Motor neuron (in vitro differentiated cells): ENCODE measurements at regions not wholly inside any gene's neighbourhood (a gene's known extent, or its start where the extent isn't known, plus 50 kb on each side); places are given as distances from the start of the nearest gene placed in this dataset.
A peak's percentile ranks its signal among the peaks of the same experiment; 100 is the strongest.

Experiments used
- ATAC-seq, 8 experiments: fragments of 200-7000 bp; cut with Tn5 transposase; replicated peaks in 6 of 8; 2 replicates each; pipeline ENCODE4 v1.8.0; 2021; ENCODE audit warnings: mild to moderate bottlenecking in 8 of 8, moderate library complexity in 8 of 8
- H3K27ac ChIP-seq, 2 donors: fragments of 250-450 bp; sonication (Bioruptor Pico); 2 replicates each; pipeline ENCODE4 v1.9.0; 2021; ENCODE audit warnings: antibody characterized with exemption in 2 of 2, mild to moderate bottlenecking in 2 of 2, moderate library complexity in 1 of 2
- H3K4me1 ChIP-seq, 2 donors: fragments of 250-450 bp; sonication (Bioruptor Pico); replicated peaks in 1 of 2; 2 replicates each; pipeline ENCODE4 v1.6.1; 2021; ENCODE audit warnings: antibody characterized with exemption in 2 of 2, mild to moderate bottlenecking in 2 of 2, moderate library complexity in 1 of 2
- H3K4me3 ChIP-seq, 5 donors: fragments of 250-450 bp; sonication (Bioruptor Pico); 2 replicates each; pipeline ENCODE4 v1.9.0; 2021; ENCODE audit warnings: antibody characterized with exemption in 5 of 5, mild to moderate bottlenecking in 5 of 5, moderate library complexity in 4 of 5
- WGBS, 10 experiments: fragments of 450-650 bp; shearing (Covaris generic); methylation state at CpG; one replicate each; pipeline ENCODE4 v1.0.0; 2022; 5-methylcytosine and 5-hydroxymethylcytosine counted together
- in situ Hi-C, 9 experiments: fragments of 400-800 bp; cut with MboI; loops; one replicate each; pipeline ENCODE4 v1.15.0; 2021; ENCODE audit warnings: low sequenced_read_pairs in 9 of 9, low pct_unique_long_range_greater_than_20kb in 2 of 9; ENCODE audit not compliant: unreplicated experiment in 9 of 9

DNA sequence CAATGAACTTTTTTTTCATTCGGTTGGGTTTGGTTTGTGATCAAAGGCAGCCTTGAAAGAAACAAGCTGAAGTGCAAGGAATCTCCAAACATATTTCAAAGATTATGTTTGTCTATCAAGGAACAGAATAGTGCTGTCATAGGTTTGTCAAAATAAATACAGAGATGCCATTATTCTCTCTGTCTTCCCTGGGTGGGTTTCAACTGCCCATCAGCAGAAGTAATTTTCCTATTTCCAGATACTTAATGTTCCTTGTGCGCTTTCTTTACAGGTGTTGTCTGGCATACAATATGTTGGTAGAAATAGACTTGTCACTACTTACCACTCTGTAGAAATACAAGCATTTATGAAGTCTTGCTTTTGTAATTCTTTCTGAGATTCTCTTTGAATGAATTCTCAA is 294.9 kb downstream of the PDHA2 start:
- 10 to 100% (median 93%) methylated on average over 1 to 2 of the region's 2 CpGs; no CpG with 5 or more reads in 1 of the 10 experiments for WGBS, 10 experiments
- no peaks in the 10 kb centered on the region for H3K4me1 ChIP-seq
- in situ Hi-C loops = no loop called here
- no peak overlapping the region for H3K27ac ChIP-seq
- no peak overlapping the region for H3K4me3 ChIP-seq
- ATAC-seq = no peak

- no peak for ATAC-seq
- no peak overlapping the region for H3K4me3 ChIP-seq
- in situ Hi-C loops = no loop called here
- WGBS, 10 experiments = 0 to 100% (median 83%) methylated on average over 2 of the region's 2 CpGs
- no peaks in the 10 kb centered on the region for H3K4me1 ChIP-seq
- H3K27ac ChIP-seq = no peak overlapping the region
Observed at GRCh38 chr4:96136056-96136455, 296.2 kb downstream of the PDHA2 start.

DNA sequence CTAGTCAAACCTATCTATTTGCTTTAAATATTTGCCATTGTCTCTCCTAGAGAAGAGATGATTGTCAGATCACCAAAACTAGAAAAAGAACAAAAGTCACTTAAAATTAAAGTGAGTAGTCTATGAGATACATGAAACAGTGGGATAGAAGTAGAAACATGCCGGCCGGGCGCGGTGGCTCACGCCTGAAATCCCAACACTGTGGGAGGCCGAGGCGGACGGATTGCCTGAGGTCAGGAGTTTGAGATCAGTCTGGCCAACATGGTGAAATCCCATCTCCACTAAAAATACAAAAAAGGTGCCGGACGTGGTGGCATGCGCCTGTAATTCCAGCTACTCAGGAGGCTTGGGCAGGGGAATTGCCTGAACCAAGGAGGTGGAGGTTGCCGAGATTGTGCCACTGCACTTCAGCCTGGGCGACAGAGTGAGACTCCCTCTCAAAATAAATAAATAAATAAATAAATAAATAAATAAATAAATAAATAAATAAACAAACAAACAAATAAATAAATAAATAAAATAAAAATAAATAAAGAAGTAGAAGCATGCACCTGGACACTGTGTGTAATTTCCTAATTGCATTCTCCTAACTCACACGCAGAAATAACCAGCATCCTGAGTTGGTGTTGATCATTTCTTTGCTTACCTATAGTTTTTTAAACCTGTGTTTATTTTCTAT is 299.5 kb downstream of the PDHA2 start:
- Histone ChIP-seq H3K27ac (no peak overlapping the region), H3K4me1 (no peaks in the 10 kb centered on the region), H3K4me3 (no peak overlapping the region)
- WGBS, 10 experiments = 26 to 100% (median 95%) methylated on average over 1 to 13 of the region's 14 CpGs
- in situ Hi-C loops = no loop called here
- no peak for ATAC-seq

DNA sequence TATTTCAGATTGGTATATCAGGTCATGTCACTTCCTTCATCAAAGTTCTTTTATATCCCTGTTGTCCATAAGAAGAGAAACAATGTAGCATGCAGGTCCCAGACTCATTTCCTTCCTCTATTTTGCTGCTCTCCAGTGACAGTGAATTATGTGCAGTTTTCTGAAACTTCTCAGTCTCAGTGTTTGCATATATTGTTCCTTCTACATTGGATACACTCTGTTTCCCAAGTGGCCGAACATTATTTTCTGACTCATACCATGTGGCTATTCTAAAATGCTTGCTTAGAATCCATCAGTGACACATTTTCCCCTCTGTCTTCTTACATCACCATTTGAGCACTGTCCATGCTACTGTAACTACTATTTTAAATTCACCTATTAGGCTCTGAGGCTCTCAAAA is 305.7 kb downstream of the PDHA2 start:
- peak in 5 of 8 experiments; percentile 60 to 73 (median 72) for ATAC-seq
- Histone ChIP-seq H3K4me3 (no peak overlapping the region), H3K4me1 (peaks cover 0 to 3% of the 10 kb centered on the region in 2 donors), H3K27ac (no peak overlapping the region)
- 18 to 88% (median 65%) methylated on average over 1 of the region's 1 CpG; no CpG with 5 or more reads in 2 of the 10 experiments for WGBS, 10 experiments
- in situ Hi-C loops = no loop called here

DNA sequence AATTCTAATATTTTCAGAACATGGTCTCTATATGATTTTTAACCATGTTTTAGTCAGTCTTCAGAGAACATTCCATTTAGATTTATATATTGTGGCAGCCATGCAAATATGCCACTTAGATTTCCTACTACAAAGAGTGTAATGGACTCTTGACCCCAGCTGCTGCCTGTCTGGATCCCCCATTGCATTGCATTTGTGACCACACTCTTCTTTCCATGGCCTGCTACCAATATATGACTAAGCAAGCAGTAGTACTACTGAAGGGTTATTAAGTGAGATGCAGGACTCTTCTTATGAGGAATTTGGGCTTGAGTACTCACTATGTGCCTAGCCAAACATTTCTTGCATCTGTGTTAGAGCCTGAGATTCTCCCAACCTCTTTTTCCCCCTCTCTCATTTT is 306.8 kb downstream of the PDHA2 start:
- in situ Hi-C loops = no loop called here
- Histone ChIP-seq H3K4me1 (peaks cover 0 to 3% of the 10 kb centered on the region in 2 donors), H3K27ac (no peak overlapping the region), H3K4me3 (no peak overlapping the region)
- ATAC-seq = no peak

- WGBS, 10 experiments = 33 to 100% (median 54%) methylated on average over 1 to 6 of the region's 6 CpGs; no CpG with 5 or more reads in 1 of the 10 experiments
- ATAC-seq = peak in 5 of 8 experiments; percentile 92 to 97 (median 94)
- Histone ChIP-seq H3K27ac (no peak overlapping the region), H3K4me3 (no peak overlapping the region), H3K4me1 (peaks cover 0 to 3% of the 10 kb centered on the region in 2 donors)
- in situ Hi-C loops = no loop called here
Observed at GRCh38 chr4:96149894-96150293, 310.0 kb downstream of the PDHA2 start.

GRCh38 chr4:96150466-96150865 is 310.6 kb downstream of the PDHA2 start:
- WGBS, 10 experiments = 0 to 72% (median 54%) methylated on average over 1 to 2 of the region's 2 CpGs
- peak in 3 of 8 experiments; percentile 11 to 42 (median 15) for ATAC-seq
- in situ Hi-C loops = no loop called here

DNA sequence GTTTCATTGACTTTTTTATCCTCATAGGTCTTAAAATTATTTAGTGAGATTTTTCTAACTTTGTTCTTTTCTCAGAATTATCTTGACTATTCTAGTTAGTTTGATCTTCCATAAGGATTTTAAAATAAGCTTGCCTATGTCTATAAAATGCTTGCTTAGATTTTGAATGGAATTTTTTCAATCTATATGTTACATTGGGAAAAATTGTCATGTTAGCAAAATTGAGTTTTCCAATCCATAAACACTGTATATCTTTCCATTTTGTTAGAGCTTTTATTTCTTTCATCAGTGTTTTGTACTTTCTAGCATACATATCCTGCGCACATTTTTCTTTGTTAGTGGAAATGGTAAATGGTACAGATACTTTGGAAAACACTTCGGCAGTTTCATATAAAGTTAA is 312.9 kb downstream of the PDHA2 start:
- no peak for ATAC-seq
- Histone ChIP-seq H3K4me1 (no peaks in the 10 kb centered on the region), H3K27ac (no peak overlapping the region), H3K4me3 (no peak overlapping the region)
- in situ Hi-C loops = no loop called here
- WGBS, 10 experiments = 0 to 100% (median 93%) methylated on average over 1 to 2 of the region's 2 CpGs

More at GRCh38 chr4:96150466-96150865, 310.6 kb downstream of the PDHA2 start:
- Histone ChIP-seq H3K4me1 (peaks cover 0 to 2% of the 10 kb centered on the region in 2 donors), H3K4me3 (no peak overlapping the region), H3K27ac (no peak overlapping the region)

DNA sequence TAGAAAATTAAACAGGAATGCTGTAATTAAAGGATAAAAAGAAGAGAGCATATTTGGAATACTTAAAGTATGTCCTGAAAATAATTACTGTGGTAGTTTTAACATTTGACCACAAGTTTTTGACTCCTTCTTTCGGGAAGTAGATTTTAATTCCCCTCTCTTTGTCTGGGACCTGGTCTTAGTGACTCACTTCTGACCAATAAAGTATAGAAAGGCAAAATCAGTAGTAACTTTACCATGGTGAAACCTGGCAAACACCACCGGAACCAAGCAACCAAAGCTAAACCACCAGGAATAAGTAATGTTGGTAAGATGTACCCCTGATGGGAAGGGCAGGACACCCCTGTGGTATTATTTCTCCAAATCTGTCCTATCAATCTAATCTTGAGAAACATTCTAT is 314.8 kb downstream of the PDHA2 start:
- in situ Hi-C loops = no loop called here
- no peak overlapping the region for H3K4me3 ChIP-seq
- ATAC-seq = no peak
- 38 to 100% (median 58%) methylated on average over 1 to 2 of the region's 2 CpGs; no CpG with 5 or more reads in 3 of the 10 experiments for WGBS, 10 experiments
- no peak overlapping the region for H3K27ac ChIP-seq
- no peaks in the 10 kb centered on the region for H3K4me1 ChIP-seq

DNA sequence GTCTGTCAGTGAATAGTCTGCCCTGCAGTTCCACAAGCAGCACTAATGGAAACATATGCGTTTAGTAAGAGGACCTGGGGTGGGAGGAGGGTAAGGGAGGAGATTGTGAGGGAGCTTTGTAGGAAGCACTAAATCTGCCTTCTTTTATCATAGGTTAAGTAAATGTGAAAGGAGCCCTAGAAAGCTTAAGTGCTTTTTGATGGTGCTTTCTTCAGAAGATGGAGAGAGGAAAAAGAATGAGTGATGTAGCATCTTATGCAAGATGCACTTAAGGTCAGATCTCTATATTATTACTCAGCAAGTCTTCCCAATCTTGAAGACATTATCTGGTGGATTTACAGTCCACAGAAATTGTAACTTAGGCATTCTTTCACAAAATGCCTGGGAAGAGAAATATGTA is 322.7 kb downstream of the PDHA2 start:
- no peak overlapping the region for H3K27ac ChIP-seq
- no peaks in the 10 kb centered on the region for H3K4me1 ChIP-seq
- in situ Hi-C loops = no loop called here
- ATAC-seq = peak in 5 of 8 experiments; percentile 23 to 82 (median 56)
- 0 to 80% (median 30%) methylated on average over 1 of the region's 1 CpG; no CpG with 5 or more reads in 2 of the 10 experiments for WGBS, 10 experiments
- H3K4me3 ChIP-seq = no peak overlapping the region

- in situ Hi-C loops = no loop called here
- WGBS, 10 experiments = 0 to 100% (median 91%) methylated on average over 1 to 3 of the region's 3 CpGs; no CpG with 5 or more reads in 2 of the 10 experiments
- no peaks in the 10 kb centered on the region for H3K4me1 ChIP-seq
- ATAC-seq = peak in 2 of 8 experiments; percentile 49 to 55
- H3K27ac ChIP-seq = no peak overlapping the region
- no peak overlapping the region for H3K4me3 ChIP-seq
Observed at GRCh38 chr4:96164814-96165351, 325.0 kb downstream of the PDHA2 start.

DNA sequence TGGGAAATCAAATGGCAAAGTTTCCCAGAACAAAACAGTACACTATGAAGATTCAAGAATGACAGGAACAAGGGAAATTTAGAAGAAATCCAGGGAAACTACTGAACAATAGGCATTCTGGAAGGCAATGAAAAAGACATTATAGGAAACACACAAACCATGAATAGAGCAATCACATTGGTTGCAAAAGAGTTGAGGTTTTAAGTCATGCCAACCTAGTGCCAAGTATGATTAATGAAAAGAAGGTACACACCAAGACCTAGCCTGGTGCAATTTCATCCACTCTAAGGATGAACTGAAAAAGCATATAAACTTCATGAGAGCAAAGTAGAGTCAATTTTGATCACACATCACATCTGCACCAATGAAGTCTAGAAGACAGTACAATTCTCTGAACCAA is 326.9 kb downstream of the PDHA2 start:
- Histone ChIP-seq H3K27ac (no peak overlapping the region), H3K4me1 (no peaks in the 10 kb centered on the region), H3K4me3 (no peak overlapping the region)
- in situ Hi-C loops = no loop called here
- ATAC-seq = no peak

GRCh38 chr4:96170198-96170597 is 330.3 kb downstream of the PDHA2 start:
- no peaks in the 10 kb centered on the region for H3K4me1 ChIP-seq
- no peak overlapping the region for H3K4me3 ChIP-seq
- H3K27ac ChIP-seq = no peak overlapping the region
- 57 to 100% (median 98%) methylated on average over 1 to 6 of the region's 14 CpGs; no CpG with 5 or more reads in 3 of the 10 experiments for WGBS, 10 experiments
- no peak for ATAC-seq
- in situ Hi-C loops = no loop called here

GRCh38 chr4:96173756-96174155 is 333.9 kb downstream of the PDHA2 start:
- in situ Hi-C loops = no loop called here
- ATAC-seq = no peak
- H3K27ac ChIP-seq = no peak overlapping the region

More at GRCh38 chr4:96173756-96174155, 333.9 kb downstream of the PDHA2 start:
- no peak overlapping the region for H3K4me3 ChIP-seq
- WGBS, 10 experiments = 0 to 72% (median 53%) methylated on average over 2 to 3 of the region's 3 CpGs
- H3K4me1 ChIP-seq = no peaks in the 10 kb centered on the region
